NCI-H128 (cell line): ENCODE measurements at regions not wholly inside any gene's neighbourhood (a gene's known extent, or its start where the extent isn't known, plus 50 kb on each side); places are given as distances from the start of the nearest gene placed in this dataset.

Experiments
- DNase-seq: peaks from one replicate; lab custom pipeline; 2025; ENCODE audit not compliant: unreplicated experiment; lab: John Stamatoyannopoulos, UW

- DNase-seq: no peak
Observed at GRCh38 chr2:126825316-126825715, 73.4 kb upstream of the TEX51 start.

DNA sequence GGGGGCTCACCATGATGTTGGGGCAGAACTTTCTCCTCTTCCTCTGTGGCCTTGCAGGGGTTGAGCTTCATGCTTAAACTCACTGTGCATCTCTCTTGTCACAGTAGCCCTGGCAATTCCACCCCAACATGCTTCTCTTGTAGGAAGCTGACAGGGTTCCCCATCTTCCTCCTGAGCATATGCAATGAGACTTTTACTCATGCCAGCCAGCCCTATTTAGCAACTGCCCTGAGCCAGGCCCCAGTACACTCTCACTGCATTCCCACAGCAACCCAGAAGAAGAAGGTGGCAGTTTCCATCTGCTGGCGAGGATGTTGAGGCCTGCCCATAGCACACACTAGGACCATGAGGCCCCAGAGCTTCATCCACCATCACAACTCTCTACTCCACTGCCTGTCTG, 72.2 kb upstream of the TEX51 start:
- no peak for DNase-seq

DNA sequence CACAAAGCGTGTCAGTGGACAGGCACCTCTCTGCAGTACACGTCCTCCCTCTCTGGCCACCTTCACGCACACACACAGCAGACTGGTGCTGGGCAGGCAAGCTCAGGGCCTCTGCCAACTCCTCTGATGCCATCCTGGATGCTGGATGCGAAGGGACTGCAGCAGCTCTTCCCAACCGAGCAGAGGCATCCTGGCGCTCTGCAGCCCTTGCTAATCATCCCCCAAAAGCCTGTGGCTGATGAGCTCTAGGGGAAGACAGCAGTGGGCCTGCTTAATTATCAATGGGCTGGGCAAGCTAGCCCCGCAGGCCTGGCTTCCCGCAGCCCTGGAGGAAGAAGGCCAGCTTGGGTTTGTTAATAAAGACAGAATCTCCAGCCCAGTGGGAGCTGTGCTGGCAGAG, 71.3 kb upstream of the TEX51 start:
- DNase-seq: no peak

- no peak for DNase-seq
Observed at GRCh38 chr2:126828051-126828450, 70.6 kb upstream of the TEX51 start.

GRCh38 chr2:126828491-126828890, 70.2 kb upstream of the TEX51 start:
- DNase-seq: no peak

DNA sequence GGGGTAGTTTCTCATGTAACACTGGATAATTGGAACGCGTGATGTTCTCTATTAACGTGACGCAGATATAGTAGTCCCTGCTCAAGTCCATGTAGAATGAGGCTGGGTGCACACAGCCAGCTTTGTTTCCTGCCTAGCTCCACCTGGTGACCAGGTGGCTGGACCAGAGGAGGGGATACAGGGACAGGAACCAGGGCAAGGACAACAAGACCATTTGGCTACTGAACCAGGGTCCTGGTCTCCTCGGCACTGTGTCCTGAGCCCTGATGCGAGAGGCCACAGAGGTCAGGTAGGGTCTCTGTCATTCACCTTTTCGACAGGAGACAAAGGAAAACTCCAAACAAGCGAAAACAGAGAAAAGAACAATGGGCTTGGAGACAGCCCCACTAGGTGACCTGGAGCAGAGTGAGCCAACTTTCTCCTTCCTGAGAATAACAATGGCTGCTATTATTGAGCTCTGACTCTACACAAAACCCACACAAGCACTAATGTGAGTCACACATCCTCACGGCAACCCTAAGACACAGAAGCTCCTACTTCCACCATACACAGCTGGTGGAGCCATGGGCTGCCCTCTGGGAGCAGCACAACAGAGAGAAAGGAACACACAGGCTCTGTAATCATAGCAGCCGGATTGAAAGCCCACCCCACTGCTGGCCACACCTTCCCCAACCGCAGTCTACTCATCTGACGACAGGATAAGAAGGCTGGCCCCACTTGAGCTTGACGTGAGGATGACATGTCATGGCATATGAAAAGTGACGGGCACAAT, 67.3 kb upstream of the TEX51 start:
- no peak for DNase-seq

- no peak for DNase-seq
Observed at GRCh38 chr2:126832014-126832413, 66.7 kb upstream of the TEX51 start.

DNA sequence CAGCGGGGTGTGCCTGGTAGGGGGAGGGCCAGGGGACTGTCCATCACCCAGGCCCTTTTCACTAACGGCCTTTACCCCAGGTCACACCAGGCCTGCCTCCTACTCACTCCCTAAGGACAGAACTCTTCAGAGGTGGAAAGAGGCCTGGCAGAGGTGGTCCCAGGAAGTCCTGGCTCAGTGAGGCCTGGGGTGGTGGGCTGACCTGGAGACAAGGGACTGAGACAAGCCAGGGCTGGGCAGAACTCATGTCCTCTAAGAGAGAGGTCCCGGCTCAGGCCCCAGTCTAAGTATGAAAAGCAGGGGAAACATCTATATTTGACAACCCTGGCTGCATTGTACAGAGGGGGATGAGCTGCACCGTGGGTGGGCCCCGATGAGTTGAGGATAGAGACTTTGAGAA, 65.9 kb upstream of the TEX51 start:
- no peak for DNase-seq

GRCh38 chr2:126834006-126834659, 64.6 kb upstream of the TEX51 start:
- no peak for DNase-seq

DNA sequence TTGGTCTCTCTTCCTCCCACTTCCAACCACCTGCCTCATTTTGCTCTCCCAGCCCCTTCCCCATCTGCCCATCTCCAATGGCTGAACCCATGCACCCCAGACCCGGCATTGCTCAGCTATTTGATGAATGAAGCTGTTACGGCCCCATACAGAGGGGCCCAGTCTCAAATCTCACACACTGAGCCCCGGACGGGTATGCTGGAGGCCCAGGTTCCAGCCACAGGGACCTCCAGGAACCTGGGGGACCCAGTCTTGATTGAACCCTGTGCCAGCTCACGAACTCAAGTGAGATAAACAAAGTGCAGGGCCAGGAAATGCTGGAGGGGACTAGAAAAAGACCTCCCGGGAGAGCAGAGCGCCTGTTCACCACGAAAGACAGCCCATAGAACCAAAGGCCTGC, 63.4 kb upstream of the TEX51 start:
- no peak for DNase-seq

GRCh38 chr2:126835831-126836230, 62.9 kb upstream of the TEX51 start:
- no peak for DNase-seq

- no peak for DNase-seq
Observed at GRCh38 chr2:126836761-126837679, 61.7 kb upstream of the TEX51 start.

DNA sequence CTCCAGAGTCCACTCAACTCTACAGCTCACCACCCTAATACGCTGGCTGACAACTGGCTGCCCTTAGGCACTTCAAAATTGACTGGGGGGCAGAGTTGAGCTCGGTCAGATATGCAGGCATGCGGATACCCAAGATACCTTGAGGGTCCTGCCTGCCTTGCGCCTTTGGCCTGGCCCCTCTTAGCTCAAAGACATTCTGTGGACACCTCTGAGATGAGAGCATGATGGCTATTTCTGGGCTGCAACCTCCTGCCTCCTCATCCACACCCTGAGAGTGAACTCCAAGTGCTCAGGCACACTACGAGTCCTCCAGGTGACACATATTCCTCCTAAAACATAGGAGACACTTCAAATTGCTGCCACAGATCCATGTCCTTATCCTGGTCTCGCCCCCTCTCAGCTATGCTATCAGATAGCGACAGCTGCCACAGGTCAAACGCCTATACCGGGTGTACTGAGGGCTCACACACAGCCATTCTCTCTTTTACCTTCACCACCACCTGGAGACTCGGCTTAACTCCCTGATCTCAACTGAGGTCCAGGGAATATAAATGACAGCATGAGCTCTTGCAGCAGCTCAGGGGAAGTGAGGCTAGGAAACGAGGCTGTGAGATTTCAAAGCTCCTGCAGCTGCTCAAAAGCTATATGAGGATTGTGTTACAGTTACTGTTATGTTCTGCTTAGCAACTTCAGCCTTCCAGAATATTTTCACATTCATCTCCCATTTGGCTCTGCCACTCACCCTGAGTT, 60.5 kb upstream of the TEX51 start:
- no peak for DNase-seq

GRCh38 chr2:126838716-126838985, 60.0 kb upstream of the TEX51 start:
- no peak for DNase-seq

GRCh38 chr2:126839796-126840195, 58.9 kb upstream of the TEX51 start:
- no peak for DNase-seq

GRCh38 chr2:126843081-126843480, 55.6 kb upstream of the TEX51 start:
- no peak for DNase-seq

DNA sequence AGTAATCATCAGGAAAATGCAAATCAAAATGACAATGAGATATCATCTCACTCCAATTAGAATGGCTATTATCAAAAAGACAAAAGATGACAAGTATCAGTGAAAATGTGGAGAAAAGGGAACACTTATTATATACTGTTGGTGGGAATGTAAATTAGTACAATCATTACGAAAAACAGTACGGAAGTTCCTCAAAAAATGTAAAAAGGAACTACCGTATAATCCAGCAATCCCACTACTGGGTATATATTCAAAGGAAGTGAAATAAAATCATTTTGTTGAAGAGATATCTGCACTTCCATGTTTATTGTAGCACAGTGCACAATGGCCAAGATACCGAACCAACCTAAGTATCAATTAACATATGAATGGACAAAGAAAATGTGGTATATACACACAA, 52.4 kb upstream of the TEX51 start:
- no peak for DNase-seq
